ENCODE measurements at regions not wholly inside any gene's neighbourhood (a gene's known extent, or its start where the extent isn't known, plus 50 kb on each side); places are given as distances from the start of the nearest gene placed in this dataset.

- TF ChIP-seq CTCF (conservative IDR thresholded peaks at IDR 0.05), result no peak
- TF ChIP-seq ZFX (IDR thresholded peaks at IDR 0.05), result no peak
These were observed 468.8 kb downstream of the ZWINT start for GRCh38 chr10:55892276-55892675.

All from C4-2B (cell line).